ENCODE measurements at regions not wholly inside any gene's neighbourhood (a gene's known extent, or its start where the extent isn't known, plus 50 kb on each side); places are given as distances from the start of the nearest gene placed in this dataset.

GRCh38 chr1:113192980-113193379 is 120.0 kb downstream of the LRIG2 start:
- H3K9me3 ChIP-seq, result no peaks in the 10 kb centered on the region
- no peak overlapping the region for H3K4me3 ChIP-seq
- peaks cover 3 to 42% (median 4%) of the 10 kb centered on the region in 3 donors for H3K4me1 ChIP-seq
- DNase-seq, result no peak
- WGBS, 2 donors, result 80 to 95% methylated on average over 1 of the region's 1 CpG
- no peaks in the 10 kb centered on the region for H3K27me3 ChIP-seq
- H3K36me3 ChIP-seq, result no peaks in the 10 kb centered on the region
- TF ChIP-seq POLR2A (IDR thresholded peaks at IDR 0.05) (no peak), CTCF (IDR thresholded peaks at IDR 0.05) (no peak)
- no peak overlapping the region for H3K27ac ChIP-seq
- intact Hi-C loops (cut with DNase I), result no loop called here

- no peaks in the 10 kb centered on the region for H3K27me3 ChIP-seq
- intact Hi-C loops (cut with DNase I), result no loop called here
- peaks cover 3 to 64% (median 9%) of the 10 kb centered on the region in 3 donors for H3K4me1 ChIP-seq
- no peak for DNase-seq
- no peaks in the 10 kb centered on the region for H3K36me3 ChIP-seq
- 85% methylated on average over 16 to 17 of the region's 18 CpGs for WGBS, 2 donors
- no peak overlapping the region for H3K27ac ChIP-seq
- no peak for TF ChIP-seq POLR2A (IDR thresholded peaks at IDR 0.05)
- no peak for TF ChIP-seq CTCF (IDR thresholded peaks at IDR 0.05)
- no peak overlapping the region for H3K4me3 ChIP-seq
- no peaks in the 10 kb centered on the region for H3K9me3 ChIP-seq
These were observed 122.1 kb downstream of the LRIG2 start for GRCh38 chr1:113194846-113195830.

- Histone ChIP-seq H3K36me3 (no peaks in the 10 kb centered on the region), H3K9me3 (no peaks in the 10 kb centered on the region), H3K27ac (peak overlapping the region in 3 of 4 donors; percentile 62 to 76 (median 69)), H3K27me3 (no peaks in the 10 kb centered on the region), H3K4me3 (no peak overlapping the region), H3K4me1 (peaks cover 9 to 75% (median 9%) of the 10 kb centered on the region in 3 donors)
- no peak for DNase-seq
- 30 to 46% methylated on average over 12 to 13 of the region's 13 CpGs for WGBS, 2 donors
- TF ChIP-seq CTCF (IDR thresholded peaks at IDR 0.05) (no peak), POLR2A (IDR thresholded peaks at IDR 0.05) (no peak)
- intact Hi-C loops (cut with DNase I), result no loop called here
These were observed 124.8 kb downstream of the LRIG2 start for GRCh38 chr1:113197719-113198330.

GRCh38 chr1:113198806-113199205 is 125.8 kb downstream of the LRIG2 start:
- Histone ChIP-seq H3K9me3 (no peaks in the 10 kb centered on the region), H3K27ac (peak overlapping the region in 1 of 4 donors; percentile 76), H3K27me3 (no peaks in the 10 kb centered on the region), H3K4me3 (no peak overlapping the region), H3K4me1 (peaks cover 9 to 75% (median 9%) of the 10 kb centered on the region in 3 donors), H3K36me3 (no peaks in the 10 kb centered on the region)
- intact Hi-C loops (cut with DNase I), result no loop called here
- 88 to 90% methylated on average over 14 to 22 of the region's 24 CpGs for WGBS, 2 donors
- DNase-seq, result no peak
- TF ChIP-seq CTCF (IDR thresholded peaks at IDR 0.05) (no peak), POLR2A (IDR thresholded peaks at IDR 0.05) (no peak)

Measured in esophagus squamous epithelium (tissue), 5 donors.